ENCODE measurements at regions not wholly inside any gene's neighbourhood (a gene's known extent, or its start where the extent isn't known, plus 50 kb on each side); places are given as distances from the start of the nearest gene placed in this dataset.

DNA sequence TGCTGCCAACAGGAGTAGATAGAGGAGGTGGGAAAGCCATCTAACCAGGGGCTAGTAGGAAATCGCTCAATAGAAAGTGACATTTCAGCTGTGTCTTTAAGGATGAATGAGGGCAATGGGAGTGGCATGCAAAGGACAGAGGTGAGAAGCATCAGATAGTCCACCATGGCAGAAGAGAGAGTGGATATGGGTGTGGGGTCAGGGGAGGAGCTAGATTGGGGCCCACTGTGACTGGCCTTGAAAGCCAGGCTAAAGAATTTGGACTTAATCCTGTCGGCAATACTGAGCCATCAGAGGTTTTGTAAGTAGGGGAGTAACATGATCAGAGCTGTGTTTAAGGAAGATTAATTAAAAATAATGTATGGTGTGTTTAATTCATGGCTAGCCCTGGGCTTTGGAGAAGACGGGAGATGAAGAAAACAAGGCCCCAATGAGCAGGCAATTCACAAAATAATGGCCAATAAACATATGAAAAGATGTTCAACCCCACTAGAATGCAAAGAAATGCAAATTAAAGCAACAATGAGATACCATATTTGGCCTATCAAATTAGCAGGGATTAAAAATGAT, 98.1 kb upstream of the PJA1 start:
- no peak for DNase-seq

- DNase-seq = no peak
These were observed 97.0 kb upstream of the PJA1 start for GRCh38 chrX:69262036-69262936.

DNA sequence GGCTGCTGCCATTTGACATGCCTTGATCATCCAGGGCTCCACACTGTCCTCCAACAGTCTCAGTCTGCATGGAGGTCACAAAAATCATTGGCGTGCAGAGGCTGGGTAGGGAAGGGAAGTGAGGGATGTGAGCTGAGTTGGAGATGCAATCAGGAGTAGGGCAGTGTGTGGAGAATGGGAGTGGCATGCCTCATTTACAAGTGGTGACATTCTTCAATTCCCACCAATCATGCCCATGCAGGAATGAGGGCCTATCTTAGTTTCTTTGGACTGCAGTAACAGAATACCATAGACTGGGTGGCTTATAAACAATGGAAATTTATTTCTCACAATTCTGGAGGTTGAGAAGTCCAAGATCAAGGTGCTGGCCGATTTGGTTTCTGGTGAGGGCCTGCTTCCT, 94.9 kb upstream of the PJA1 start:
- DNase-seq = no peak

- no peak for DNase-seq
These were observed 93.6 kb upstream of the PJA1 start for GRCh38 chrX:69258893-69259292.

DNA sequence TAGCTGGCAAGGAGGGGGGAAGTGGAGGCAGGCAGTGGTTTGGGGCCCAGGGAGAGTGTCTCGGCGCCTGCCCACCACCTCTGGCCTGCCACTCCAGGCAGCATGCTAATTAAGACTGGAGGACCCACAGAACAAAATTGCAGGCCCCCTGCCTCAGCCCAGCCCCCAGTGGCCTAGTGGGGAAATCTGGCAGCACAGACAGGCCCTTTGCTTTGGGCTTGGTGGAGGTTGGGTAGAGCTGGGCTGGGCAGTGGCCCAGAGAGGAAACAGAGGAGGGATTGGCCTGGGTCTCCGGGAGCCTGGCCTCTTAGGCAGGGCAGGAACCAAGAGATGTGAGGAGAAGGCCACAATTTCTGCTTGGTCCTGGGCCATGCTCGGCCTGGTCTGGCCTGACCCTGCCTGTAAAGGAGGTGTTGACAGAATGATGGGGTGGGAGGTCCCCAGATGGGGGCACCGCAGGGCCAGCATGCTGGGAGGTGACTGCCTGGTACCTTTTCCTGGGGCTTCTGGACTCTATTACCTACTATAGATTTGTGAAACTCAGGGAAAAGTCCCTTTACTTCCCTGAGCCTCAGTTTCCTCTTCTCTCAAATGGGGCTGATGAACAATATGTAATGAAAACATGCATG, 92.4 kb upstream of the PJA1 start:
- DNase-seq = no peak

- no peak for DNase-seq
These were observed 91.0 kb upstream of the PJA1 start for GRCh38 chrX:69256291-69256565.

DNA sequence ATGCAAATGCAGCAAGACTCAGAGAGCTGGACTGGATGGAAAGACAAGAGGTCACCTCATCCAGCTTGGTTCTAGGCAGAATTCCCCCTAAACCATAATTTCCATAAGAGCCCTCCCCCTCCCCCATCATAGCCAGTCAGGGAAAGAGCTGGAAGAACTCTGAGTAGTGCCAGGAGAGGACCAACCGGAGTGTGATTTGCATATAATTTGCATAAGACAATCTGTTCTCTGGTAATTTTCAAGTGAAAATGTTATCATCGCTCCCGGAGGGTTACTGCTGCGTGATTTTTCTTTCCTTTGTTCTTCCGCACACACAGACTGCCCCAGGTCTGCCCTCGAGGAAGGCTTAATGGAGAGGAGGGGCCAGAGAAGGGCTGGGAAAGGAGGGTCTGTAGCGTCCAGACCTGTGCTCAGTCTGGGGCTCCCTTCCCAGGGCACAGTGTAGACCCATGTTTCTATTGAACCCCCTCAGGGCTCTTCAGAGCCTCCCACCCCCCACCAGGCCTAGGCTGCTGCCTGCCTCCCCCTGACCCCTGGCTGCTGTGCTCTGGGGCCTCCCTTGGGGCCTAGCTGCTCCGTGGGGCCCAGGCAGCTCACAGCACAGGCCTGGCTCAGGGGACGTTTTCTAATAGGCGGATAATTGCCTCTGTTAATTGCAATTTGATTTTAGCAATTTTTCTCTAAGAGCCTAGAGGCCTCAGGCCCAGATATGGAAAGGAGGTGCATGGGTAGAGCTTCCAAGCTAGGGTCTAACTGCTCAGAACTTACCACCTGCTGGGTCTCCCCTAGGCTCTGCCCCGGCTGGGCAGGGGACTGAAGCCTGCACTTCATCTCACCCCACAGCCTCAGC, 90.4 kb upstream of the PJA1 start:
- DNase-seq = no peak

GRCh38 chrX:69253821-69254220, 88.6 kb upstream of the PJA1 start:
- DNase-seq = no peak

GRCh38 chrX:69243276-69243675, 78.0 kb upstream of the PJA1 start:
- DNase-seq = no peak

- no peak for DNase-seq
These were observed 73.6 kb upstream of the PJA1 start for GRCh38 chrX:69238887-69239231.

DNA sequence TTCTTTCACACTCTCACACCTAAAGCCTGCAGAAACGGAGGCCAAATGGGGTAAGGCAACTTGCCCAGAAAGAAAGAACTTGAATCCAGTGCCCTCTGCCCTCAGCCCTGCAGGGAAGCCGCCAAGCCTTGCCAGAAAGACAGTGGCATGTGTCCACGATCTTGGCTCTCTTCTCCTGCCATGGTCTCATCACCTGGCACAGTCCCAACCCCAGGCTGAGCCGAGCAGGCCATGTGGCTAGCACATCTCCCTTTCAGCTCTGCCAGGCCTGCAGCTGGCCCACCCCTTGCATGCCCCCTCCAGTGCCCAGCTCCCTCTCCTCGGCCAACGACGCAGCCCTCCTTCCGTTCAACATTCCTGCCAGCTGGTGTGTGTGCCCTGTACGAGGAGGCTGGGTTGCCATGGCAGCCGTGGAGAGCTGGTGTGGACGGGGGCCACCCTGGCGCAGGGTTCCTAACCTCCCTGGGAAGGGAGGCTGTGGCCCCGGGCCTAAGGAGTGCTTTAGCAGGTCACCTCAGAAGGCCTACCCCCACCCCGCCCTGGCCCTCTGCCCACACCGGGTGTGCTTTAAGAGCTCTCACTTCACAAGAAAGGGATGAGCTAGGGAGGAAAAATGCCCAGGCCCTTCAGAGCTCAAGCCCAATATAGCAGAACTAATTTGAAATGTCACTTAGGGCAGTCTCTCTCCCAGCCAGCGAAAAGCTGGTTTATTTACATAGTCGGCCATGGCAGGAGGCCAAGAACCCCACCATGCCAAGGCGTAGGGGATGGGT, 73.0 kb upstream of the PJA1 start:
- no peak for DNase-seq

DNA sequence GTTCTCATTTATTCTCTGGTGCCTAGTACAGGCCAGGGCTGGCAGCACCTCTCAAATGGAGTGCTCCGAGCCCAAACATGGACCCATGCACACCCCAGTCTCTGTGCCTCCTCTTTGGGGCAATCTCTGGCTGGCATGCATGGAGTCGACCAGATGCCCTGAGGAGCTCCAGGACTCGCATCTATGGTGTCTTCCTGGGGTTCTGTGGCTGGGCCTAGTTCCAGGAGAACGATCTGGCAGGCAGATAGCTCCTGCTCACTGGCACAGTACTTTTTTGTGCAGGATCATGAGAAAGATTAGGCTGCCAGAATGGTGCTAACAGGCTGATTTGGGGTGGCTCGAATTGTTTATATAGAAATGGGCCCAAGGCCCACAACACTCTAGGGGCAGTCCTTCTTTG, 72.0 kb upstream of the PJA1 start:
- no peak for DNase-seq

- DNase-seq = no peak
These were observed 71.4 kb upstream of the PJA1 start for GRCh38 chrX:69236641-69237040.

GRCh38 chrX:69234624-69235023, 69.4 kb upstream of the PJA1 start:
- no peak for DNase-seq

DNA sequence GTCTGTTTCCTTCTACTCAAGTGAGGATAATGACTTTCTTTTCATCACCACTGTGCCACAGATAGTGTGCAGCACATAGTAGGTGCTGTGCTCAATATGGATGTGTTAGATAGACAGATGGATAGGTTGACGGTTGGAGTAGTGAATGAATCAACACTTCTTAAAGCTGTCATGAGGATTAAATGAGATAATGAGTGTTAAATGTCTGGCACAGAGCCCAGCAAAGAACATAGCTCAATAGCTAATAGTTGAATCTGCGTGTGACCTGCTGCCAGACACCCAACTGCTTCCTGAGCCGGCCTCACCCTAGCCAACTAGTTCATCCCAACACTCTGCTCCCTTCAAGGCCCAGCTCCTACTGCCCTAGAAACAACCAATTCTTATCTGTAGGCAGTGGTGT, 67.7 kb upstream of the PJA1 start:
- no peak for DNase-seq

DNA sequence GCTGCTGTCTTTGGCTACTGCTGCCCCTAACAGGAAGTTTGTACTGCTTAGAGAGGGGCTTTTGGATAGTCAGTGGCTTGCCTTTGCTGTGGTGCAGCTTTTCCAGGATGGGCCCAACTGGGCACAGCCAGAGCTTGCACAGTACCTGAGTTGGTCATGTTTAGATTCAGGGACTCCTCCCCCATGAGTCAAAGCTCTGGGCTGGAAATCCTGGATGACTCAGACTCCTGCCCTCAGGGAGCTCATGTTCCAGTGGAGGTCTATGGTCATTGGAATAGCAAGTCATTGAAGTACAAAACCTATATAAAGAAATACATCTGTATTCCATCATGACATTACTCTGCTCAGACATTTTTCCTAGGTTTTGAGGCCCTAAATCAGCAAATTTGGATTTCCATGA, 66.7 kb upstream of the PJA1 start:
- no peak for DNase-seq

GRCh38 chrX:69229436-69229835, 64.2 kb upstream of the PJA1 start:
- DNase-seq = no peak

DNA sequence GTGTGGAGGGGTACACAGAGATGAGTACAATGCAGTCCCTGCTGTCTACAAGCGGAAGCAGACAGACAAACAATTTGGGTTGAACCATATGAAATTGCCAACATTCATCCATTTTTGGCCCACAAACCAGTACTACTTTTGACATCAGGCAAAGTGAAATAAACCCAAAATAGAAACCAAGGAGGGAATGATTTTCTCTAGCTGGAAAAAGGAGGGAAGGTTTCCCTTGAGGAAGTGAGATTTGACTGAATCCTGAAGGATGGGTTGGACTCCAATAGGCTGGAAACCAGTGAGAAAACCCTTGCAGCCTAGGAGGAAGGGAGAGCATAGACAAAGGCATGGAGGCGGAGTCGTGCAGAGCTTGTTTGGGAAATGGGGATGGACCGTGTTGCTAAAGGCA, 63.5 kb upstream of the PJA1 start:
- no peak for DNase-seq

GRCh38 chrX:69226459-69227158, 61.4 kb upstream of the PJA1 start:
- no peak for DNase-seq

DNA sequence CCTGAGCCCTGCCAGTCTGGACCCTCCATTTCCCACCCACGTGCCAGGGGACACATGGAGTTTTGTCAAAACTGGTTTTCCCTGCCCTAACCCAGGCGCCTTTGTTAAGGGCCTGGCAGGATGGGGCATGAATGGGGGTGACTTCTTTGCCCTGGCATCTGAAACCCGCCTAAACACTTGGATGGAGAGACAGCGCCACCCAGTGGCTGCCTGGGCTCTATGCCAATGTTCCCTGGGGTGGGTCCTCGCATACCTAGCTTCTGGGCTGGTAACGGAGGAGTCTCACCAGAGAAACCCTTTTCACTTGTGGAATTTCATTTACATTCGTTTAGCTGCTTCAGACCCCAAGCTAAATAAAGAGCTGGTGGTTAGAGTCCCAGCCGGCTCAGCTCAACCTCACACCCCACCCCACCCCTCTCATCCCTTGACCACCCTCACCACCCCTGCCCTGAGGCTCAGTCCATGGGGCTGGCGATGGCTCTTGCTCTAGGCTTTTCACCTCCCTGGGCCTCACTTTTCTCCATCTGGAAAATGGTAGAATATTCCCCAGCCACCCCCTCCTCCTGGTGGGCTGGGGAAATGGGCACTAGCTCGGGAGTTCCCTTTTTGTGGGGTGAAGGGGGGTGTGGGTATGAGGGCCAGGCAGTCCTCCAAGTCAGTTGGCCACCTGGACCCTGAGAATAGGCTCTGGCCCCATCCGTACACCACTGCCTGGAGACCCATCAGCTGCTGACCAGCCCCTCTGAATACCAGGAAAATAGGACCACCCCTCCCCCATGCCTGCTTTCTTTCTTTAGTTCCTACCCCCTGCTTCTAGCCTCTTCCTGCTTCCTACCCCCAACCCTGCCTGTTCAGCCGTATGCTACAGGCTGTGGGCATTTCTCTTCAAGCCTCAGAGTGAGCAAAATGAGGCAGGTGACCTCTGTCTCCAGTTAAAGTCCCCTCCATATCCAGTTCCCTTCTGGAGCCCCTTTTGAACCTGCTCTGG, 57.1 kb upstream of the PJA1 start:
- peak; percentile 9 for DNase-seq

Measured in DMS153 (cell line).